HG03342 (cell line): ENCODE measurements at regions not wholly inside any gene's neighbourhood (a gene's known extent, or its start where the extent isn't known, plus 50 kb on each side); places are given as distances from the start of the nearest gene placed in this dataset.

ENCODE experiments used
- ATAC-seq: cut with Tn5 transposase; IDR thresholded peaks from one replicate; pipeline ENCODE4 v1.9.1; 2021; ENCODE audit warnings: mild to moderate bottlenecking, moderate library complexity; ENCODE audit not compliant: unreplicated experiment

DNA sequence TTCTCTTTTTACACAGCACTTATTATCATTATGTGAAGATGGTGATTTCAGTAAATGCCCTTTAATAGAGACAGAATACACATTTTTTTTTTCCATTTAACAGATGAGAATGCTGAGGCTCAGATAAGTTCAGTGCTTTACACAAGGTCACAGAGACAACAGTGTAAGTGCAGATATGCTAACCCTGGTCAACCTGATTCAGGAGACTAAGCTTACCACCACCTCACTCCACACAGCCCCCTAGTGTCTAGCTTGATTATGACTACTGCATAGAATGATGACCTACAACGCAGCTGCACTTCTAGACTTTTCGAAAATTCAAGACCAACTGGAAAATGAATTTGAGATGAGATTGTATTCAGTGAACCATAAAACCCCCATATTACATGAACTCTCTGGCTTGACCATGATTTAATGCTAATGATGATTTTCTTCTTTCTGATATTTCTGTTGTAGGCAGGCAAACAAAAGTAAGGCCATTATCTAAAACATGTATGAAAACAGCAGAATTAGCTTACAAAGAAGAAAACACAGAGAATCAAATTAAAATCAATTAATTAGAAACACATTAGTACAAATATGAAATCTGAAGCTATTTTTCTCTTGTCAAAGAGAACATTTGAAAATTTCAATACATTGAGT, 212.1 kb upstream of the PHACTR1 start:
- ATAC-seq: no peak

DNA sequence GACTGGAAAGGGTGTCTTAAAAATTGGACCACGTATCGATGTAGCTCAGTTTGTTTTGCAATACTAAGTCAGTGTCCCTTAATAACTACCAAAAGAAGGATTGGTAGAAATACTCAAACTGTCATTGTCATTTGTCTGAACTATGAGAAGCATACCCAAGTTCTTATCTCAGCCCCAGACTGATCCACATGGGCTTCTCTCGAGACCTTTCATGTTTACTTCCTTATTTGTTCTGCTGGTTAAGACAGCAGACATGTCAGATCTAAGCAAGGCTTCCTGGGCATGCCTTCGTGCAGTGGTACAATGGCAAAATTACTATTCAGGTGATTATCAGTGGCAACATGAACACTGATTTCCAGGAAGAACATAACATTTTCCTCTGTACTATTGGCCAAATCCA, 211.1 kb upstream of the PHACTR1 start:
- ATAC-seq: no peak

DNA sequence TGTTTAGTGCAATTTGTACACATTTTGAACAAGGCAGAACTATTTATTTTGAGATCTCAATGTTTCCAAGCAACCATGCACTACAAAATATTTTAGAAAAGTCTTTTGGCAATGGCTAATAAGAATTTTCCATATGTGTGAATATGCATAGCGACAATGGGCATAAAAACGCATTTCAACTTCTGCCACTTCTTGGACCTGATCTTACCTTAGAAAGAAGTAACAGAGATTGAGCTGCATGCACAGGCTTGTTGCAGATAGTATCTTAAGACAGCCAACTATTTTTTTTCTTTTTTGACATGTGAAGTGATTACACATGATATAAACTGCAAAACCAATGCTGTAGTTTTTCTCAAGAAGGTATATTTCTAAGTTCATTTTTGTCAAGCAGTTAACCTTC, 210.4 kb upstream of the PHACTR1 start:
- ATAC-seq: no peak

DNA sequence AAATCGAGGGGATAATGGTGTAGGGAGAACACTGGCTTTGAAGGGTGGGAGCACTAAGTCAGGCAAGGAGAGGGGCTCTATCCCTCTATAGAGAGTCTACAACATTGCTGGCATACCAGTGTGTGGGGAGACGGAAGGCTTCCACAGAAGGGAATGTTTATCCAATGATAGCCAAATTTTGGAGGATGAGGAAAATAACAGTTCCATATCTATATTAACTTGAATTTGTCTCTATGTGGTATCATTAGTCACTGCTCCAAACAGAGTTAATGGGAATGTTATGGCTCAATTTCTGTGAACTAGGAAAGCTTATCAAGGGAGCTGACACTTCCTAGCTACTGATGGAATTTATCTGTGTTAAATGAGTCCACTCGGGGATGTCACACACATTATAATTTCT, 208.9 kb upstream of the PHACTR1 start:
- ATAC-seq: no peak

DNA sequence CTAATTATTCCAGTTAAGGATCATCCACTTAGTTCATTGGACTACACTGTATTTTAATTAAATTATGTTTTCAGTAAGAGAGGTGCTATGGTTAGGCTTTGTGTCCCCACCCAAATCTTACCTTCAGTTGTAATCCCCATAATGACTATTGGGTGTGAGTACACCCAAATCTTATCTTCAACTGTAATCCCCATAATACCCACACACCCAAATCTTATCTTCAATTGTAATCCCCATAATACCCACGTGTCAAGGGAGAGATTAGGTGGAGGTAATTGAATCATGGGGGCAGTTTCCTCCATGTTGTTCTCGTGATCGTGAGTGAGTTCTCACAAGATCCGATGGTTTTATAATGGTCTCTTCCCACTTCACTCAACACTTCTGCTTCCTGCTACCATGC, 208.0 kb upstream of the PHACTR1 start:
- ATAC-seq: no peak

DNA sequence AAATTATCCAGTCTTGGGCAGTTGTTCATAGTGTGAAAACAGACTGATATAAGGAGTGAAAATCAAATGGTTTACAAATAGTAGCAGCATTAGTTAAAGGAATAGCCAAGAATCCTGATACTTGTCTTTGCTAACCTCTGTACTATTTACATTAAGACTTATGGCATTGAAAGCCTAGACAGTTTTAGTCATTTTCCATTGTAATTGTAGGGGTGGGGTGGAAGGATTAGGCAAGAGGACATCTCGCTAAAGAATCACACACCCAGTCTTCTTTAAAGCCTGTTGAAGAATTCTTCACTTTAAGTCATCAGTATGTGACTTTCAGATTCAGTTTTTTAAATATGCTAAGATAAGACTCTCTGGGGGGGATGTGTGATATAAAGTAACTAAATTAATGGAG, 207.5 kb upstream of the PHACTR1 start:
- no peak for ATAC-seq

DNA sequence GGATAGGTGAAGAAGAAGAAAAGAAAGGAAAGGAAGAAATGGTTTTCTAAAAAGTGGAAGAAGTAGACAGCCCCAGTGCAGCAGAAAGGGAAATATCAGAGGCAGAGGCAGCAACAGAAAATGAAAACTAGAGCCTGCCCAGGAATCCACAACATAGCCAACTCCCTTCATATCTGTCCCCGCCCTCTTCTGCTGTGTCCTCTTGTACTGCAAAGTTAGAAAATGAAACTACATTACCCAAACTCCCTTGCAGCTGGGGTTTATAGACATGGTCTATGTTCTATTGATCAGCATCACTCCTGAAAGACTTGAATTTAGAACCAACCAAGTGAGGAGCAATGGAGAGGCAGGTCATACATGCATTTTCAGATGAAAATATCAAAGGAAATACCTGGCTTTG, 200.5 kb upstream of the PHACTR1 start:
- peak; percentile 66 for ATAC-seq

DNA sequence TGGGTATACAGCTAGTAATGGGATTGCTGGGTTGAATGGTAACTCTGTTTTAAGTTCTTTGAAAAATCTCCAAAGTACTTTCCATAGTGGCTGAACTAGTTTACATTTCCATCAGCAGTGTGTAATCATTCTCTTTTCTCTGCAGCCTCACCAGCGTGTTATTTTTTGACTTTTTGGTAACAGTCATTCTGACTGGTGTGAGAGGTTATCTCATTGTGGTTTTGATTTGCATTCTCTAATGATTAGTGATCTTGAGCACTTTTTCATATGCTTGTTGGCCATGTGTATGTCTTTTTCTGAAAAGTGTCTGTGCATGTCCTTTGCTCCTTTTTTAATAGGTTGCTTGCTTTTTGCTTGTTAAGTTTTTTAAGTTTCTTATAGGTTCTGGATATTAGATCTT, 194.2 kb upstream of the PHACTR1 start:
- no peak for ATAC-seq

DNA sequence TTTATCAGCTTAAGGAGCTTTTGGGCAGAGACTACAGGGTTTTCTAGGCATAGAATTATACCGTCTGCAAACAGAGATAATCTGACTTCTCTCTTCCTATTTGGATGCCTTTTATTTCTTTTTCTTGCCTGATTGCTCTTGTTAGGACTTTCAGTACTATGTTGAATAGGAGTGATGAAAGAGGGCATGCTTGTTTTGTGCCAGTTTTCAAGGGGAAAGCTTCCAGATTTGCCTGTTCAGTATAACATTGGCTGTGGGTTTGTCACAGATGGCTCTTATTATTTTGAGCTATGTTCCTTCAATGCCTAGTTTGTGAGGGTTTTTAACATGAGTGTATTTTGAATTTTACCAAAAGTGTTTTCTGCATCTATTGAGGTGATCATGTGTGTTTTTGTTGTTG, 192.8 kb upstream of the PHACTR1 start:
- ATAC-seq: no peak

DNA sequence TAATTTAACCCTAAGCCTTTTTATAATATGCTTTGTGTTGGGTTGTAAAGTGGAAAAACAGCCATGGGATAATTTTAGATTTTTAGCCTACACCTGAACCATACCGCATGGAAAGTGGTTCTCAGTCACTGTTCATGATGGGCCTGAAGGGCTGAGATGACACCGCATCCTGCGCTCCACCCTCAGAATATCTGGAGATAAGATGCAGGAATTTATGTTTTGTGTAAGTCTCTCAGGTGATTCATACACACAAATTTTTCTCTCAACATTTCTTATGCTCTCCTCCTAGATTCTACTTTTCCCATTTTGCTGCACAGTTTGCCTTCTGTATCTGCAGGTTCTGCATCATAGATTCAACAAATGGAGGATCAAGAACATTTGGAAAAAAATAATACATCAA, 191.3 kb upstream of the PHACTR1 start:
- ATAC-seq: no peak

DNA sequence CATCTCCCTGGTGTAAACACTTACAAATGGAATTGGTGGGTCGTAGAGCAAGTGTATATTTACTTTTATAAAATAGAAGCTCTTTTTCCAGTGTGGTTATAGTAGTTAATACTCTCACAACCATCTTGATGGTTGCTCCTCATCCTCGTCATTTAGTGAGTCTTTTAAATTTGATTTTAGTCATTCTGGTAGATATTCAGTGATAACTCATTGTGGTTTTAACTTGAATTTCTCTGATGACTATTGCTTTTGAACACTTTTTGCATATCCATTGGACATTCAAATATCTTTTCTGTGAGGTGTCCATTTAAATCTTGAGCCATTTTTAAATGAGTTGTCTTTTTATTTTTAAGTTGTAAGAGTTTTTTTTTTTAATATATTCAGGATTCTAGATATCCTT, 189.2 kb upstream of the PHACTR1 start:
- no peak for ATAC-seq

DNA sequence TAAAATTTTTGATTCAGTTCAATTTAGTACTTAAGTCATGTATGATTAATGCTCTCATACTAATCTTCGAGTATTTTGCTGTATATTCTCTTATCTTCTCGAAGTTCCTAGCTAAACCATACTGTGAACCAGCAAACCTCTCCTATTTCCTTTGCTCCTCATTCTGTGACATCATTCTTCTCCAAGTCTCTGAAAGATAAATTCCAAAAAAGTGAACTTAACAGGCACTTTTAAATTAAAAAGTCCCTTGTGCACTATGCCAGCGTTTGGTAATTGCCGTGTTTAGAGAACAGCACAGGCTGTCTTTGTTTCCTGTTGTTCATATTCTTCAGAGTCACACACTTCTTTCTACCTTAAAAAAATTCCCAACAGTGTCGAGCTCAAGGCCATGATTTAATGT, 188.4 kb upstream of the PHACTR1 start:
- ATAC-seq: no peak

DNA sequence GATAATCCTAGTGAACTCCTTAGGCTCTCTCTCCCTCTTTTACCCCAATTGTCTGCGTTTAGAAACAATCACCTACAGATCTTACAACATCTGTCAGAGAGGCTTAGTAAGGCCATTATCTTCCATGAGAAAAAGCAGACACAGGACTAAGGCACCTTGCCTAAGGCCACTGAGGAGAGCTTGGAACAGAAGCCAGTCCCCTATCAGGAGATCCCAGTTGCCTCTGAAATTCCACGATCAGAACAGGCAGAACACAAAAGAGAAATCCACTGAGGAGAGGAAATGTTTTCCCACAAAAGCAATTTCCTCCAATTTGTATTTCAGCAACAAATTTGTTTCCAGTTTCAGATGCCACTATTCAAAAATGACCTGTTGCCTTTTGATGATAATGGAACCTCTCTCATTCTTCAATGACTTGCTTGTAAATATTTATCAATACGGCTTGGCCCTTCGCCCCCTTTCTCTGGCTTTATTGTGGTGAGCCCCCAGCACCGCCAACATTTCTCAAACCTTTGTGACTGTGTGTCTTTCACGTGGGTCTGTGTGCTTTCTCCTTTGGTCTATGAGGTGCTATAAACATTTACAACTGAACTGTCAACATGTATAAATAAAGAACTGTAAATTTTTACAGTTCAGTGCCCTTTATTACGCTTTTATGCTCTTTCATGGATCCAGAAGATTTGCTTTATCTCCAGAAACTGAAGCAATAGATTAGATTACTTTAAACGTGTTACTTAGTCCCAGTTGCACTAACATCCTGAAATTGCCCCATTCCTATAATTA, 187.8 kb upstream of the PHACTR1 start:
- ATAC-seq: no peak

DNA sequence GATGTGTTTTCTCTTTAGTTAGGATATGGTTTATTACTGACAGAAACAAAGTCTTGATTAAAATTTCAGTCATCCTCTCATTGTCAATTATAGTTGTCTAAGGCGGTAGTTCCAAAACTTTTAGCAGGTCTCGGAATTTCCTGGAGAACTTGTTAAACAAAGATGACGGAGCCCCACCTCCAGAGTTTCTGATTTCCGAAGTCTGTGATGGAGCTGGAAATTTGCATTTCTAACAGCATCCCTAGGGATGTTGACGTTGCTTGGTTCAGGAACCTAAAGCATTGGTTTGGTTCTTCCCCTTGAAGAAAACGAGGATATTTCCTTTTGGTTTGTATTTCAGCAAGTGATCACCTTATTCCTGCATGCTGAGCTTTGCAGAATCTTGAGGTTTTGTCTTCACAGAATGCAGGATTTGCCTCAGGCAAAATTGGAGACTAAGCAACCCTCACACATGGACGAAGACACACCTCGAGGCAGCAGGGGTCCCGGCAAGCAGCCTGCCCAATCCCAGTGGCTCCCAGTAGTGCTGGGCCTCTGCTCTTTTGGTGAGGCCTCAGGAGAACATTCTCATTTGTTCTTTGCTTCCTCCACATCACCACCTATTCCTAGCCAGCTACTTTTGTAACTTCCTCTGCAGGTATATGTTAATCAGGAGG, 187.1 kb upstream of the PHACTR1 start:
- no peak for ATAC-seq

DNA sequence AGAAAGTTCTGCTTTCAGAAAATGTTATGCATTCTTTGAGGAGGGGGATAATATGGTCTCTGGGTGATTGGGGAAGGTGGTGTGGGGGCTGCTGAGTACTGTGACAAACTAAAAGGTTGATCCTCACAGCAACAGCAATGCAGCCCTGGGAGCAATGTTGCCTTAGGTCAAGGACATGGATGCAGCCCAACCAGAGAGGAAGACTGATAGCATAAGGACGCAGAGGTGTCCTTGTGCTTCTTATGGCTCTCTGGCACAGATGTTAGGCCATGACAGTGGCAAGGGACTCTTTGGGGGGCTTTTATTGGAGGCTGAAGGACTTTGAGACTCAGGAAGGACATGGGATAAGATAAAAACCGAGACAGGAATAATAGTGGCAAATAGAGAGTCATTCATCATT, 186.2 kb upstream of the PHACTR1 start:
- ATAC-seq: no peak

DNA sequence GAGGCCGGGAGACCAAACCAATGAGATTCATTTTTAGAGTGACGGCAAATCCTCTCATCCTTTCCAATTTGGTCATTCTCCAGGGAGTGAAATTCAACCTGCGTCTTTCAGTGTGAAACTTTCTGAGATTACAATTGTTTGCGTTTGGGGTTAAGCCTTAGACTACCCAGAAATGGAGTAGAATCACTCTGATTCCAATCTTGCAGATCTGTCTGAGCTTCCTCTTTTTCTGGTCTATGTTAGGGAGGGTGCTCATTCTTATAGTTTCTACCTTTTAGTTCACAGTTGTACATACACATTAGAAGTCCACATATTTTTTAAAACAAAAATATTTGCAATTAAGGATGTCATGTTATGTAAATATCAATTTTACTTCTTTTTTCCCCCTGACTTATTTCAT, 183.0 kb upstream of the PHACTR1 start:
- no peak for ATAC-seq

DNA sequence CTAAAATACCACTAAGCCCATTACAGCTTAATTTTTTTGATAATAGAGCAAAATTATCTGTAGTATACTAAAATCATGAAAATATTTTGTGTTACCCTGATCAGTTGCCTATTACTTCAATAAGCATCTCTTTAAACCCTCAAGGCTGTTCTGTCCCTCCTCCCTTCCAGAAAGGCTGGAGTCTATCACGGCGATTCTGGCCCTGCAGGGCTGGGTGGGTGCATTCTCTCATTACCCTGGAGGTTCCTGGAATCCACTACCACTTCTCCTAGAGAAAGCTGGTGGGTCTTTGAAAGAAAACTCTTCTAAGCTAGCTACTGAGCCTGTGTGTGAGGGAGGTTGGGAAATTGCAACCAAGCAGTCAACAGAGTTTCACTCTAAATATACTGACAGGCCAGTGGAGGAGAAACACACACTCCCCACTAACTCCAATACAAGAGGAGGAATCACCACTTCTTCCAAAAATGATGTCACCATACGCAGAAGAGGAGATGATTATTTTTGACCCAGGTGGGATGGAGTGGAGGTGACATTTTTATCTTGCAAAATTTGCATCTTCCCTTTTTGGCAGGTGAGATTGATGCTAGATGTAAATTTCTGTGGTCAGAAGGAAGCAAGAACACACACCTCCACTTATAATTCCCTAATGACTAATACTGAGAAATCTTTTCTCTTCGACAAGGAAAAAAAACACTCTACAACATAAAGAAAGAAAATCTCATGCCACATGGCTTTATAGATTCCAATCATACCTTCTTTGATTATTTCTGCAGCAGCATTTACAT, 182.3 kb upstream of the PHACTR1 start:
- ATAC-seq: no peak

DNA sequence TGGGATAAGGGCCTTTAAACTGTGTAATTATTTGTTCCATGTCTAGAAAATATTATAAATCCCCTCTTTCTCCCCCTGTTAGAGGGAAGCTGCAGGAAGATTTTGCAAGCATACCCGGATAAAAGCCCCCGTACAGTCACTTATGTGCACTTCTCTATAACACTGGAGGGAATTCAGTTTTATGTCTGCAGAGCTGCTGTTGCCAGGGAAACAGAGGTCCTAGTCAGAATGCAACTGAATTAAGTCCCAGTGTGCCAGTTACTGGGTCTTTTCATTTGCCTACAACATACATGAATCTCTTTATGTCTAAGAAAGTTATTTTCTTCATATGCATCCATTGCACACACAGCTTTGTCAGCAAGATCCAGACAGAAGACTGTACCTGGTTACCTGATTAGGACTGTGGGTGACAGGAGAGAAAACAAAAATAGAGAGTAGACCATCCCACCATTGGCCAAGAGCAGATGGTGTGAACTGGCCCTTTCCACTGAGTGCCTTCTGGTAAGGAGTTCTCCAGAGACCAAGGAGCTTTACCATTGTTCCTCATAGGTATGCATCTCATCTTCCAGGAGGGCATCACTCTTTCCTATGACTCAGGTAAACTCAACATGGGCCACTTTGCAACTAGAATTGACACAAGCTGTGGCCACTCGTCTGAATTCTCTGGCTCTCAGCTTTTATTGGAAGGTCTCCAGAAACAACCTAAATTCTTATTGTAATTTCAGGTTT, 180.8 kb upstream of the PHACTR1 start:
- no peak for ATAC-seq

DNA sequence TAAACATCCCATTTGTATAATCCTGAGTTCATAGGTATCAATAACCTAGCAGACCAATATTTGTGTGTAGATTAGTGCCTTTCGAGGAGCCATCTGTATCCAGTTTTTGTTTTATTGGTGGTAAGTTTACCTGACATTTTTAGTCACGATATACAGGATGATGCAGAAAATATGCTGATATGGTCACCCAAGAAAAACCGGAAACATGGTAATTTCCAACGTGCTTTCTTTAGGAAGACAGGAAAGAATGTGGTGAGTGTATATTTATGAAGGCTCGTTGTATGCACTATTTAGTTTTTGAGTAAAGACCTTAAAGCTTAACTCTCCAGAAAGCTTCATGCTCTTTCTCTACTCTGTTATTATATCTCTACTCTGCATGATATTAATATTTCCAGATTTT, 180.2 kb upstream of the PHACTR1 start:
- no peak for ATAC-seq

DNA sequence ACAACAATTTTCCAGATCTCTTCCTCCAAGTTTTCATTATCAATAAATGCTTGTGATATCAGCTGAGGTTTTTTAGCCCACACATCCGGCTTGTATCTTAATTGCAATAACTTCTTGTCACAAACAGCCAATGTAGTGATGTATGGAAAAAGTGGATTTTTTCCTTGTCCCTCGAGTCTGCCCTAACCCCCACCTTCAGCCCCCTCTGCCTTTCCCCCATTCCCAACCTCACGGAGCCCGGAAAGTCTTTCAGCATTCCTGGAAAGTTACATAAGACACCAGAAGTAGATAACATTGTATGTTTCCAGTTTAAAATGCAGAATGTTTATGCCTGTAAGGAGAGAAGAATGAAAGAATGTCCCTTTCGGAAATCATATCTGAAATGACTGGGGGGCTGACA, 179.2 kb upstream of the PHACTR1 start:
- no peak for ATAC-seq

DNA sequence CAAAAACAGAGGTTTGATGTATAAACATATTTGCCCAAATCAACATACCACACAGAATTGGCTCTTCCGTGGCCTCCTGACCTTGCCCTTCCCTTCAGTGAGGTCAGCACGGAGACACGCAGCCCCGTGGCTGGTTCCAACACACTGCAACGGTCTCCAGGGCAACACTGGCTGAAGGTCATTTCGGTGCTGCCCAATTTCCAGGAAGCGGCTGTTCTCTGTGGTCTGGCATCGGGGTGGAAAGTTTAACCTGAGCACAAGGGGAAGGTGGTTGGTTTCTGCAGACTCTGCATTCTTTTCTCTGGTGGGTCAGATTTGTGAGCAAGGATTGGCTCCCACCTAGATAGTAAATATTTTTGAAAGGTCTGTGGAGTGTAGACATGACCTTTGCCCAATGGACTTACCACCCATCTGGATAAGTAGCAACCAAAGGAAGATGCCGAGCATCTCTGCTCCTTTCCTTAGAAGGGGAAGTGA, 177.6 kb upstream of the PHACTR1 start:
- no peak for ATAC-seq
